SK-N-SH (cell line): ENCODE measurements at regions not wholly inside any gene's neighbourhood (a gene's known extent, or its start where the extent isn't known, plus 50 kb on each side); places are given as distances from the start of the nearest gene placed in this dataset.

Experiments used
- EP300 ChIP-seq, 2 experiments: IDR thresholded peaks; 2 replicates each; pipeline versions ENCODE4 v1.4.0 to v1.6.1; 2012; ENCODE audit warnings: borderline replicate concordance in 1 of 2, low read depth in 1 of 2, low read length in 1 of 2
- GATA2 ChIP-seq: sonication (generic); formaldehyde crosslinking; IDR thresholded peaks from 2 replicates; pipeline ENCODE4 v1.5.0; 2020; ENCODE audit warnings: mild to moderate bottlenecking, missing genetic modification reagents
- YY1 ChIP-seq: IDR thresholded peaks from 2 replicates; pipeline ENCODE4 v1.4.0; 2012; ENCODE audit warnings: low read depth, mild to moderate bottlenecking
- TF ChIP-seq, protein P1 (sequence below): fragments of 200-600 bp; sonication (generic); IDR thresholded peaks from 2 replicates; pipeline ENCODE4 v1.6.1; 2017; ENCODE audit warnings: antibody characterized with exemption, mild to moderate bottlenecking, moderate library complexity
- TF ChIP-seq, protein P2 (sequence below): IDR thresholded peaks from 2 replicates; pipeline ENCODE4 v1.4.0; 2012; ENCODE audit warnings: low read depth, borderline replicate concordance

DNA sequence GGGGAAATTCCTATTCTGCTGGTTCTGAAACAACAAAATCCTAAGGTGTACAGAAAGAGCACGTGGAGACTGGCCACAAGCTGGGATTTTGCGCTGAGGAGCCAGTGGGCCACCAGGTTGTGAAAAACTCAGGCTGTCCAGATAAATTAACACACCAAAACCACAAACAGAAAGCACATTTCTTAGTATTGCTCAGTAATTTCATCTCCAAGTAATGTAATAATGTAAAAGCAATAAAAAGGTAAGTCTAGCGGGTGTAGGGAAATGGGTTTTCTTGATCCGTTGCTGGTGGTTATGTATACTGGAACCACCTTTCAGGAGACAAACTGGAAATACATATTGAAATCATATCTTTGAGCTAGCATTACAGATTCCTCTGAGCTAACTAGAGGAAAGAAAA lies 195.6 kb upstream of the CNR1 start:
- TF ChIP-seq YY1, result no peak
- TF ChIP-seq EP300 (IDR thresholded peaks at IDR 0.05; ENCODE audit: borderline replicate concordance in 1 of 2, low read depth in 1 of 2, low read length in 1 of 2), result no peak
- TF ChIP-seq, protein P1, sequence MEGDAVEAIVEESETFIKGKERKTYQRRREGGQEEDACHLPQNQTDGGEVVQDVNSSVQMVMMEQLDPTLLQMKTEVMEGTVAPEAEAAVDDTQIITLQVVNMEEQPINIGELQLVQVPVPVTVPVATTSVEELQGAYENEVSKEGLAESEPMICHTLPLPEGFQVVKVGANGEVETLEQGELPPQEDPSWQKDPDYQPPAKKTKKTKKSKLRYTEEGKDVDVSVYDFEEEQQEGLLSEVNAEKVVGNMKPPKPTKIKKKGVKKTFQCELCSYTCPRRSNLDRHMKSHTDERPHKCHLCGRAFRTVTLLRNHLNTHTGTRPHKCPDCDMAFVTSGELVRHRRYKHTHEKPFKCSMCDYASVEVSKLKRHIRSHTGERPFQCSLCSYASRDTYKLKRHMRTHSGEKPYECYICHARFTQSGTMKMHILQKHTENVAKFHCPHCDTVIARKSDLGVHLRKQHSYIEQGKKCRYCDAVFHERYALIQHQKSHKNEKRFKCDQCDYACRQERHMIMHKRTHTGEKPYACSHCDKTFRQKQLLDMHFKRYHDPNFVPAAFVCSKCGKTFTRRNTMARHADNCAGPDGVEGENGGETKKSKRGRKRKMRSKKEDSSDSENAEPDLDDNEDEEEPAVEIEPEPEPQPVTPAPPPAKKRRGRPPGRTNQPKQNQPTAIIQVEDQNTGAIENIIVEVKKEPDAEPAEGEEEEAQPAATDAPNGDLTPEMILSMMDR, result no peak
- no peak for TF ChIP-seq GATA2 (CRISPR knock-in tag)
- TF ChIP-seq, protein P2, sequence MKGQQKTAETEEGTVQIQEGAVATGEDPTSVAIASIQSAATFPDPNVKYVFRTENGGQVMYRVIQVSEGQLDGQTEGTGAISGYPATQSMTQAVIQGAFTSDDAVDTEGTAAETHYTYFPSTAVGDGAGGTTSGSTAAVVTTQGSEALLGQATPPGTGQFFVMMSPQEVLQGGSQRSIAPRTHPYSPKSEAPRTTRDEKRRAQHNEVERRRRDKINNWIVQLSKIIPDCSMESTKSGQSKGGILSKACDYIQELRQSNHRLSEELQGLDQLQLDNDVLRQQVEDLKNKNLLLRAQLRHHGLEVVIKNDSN, result no peak
